Lower leg skin (tissue), 3 donors: ENCODE measurements at regions not wholly inside any gene's neighbourhood (a gene's known extent, or its start where the extent isn't known, plus 50 kb on each side); places are given as distances from the start of the nearest gene placed in this dataset.

ENCODE experiments used
- CTCF ChIP-seq, 3 donors: fragments of 450-650 bp; IDR thresholded peaks; one replicate each; pipeline ENCODE4 v1.5.1; 2016; ENCODE audit warnings: antibody characterized with exemption in 3 of 3, mild to moderate bottlenecking in 3 of 3, moderate library complexity in 2 of 3
- POLR2A ChIP-seq, 2 donors: fragments of 450-650 bp; IDR thresholded peaks; one replicate each; pipeline ENCODE4 v1.6.1; 2016 to 2017; ENCODE audit warnings: antibody characterized with exemption in 2 of 2, mild to moderate bottlenecking in 1 of 2, moderate library complexity in 1 of 2

DNA sequence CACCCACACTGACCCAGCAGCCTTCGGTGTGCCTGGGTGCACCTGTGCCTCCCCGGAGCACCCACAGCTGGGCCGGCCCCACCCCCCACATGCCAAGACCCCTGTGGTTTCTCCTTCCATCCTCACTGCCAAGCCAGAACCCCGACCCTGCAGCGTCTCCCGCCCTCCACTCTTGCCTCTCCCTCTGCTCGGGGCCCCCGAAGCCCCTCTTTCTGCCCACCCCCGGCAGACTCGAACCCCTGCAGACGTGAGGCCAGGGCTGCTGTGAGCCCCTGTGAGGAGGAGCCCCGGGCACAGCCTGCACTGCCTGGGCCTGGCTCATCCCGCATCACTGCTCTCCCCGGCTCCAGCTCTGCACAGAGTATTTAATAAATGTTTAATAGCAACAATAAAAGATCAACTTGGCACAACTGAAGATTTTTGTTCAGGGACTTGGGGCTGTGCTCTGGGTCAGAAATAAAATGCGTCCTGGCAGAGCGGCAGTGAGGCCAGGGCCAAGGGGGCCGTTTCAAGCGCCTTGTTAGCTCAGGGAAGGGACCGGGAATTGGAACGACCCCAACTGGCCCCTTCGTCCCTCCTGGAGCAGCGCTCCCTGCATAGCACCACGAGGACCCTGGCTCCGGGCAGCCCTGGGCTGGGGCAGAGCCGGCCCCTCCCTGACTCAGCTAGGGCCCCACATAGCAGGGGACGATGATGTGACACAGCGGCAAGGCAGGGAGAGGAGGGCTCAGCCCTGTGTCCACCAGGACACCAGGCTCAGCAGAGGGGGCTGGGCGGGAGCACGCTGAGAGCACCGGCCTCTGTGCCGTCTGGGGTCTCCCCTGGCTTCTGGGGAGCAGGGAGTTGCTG, 520.8 kb downstream of the BRD1 start:
- TF ChIP-seq CTCF (IDR thresholded peaks at IDR 0.05) (no peak), POLR2A (IDR thresholded peaks at IDR 0.05) (no peak)
